ENCODE measurements at regions not wholly inside any gene's neighbourhood (a gene's known extent, or its start where the extent isn't known, plus 50 kb on each side); places are given as distances from the start of the nearest gene placed in this dataset.

DNA sequence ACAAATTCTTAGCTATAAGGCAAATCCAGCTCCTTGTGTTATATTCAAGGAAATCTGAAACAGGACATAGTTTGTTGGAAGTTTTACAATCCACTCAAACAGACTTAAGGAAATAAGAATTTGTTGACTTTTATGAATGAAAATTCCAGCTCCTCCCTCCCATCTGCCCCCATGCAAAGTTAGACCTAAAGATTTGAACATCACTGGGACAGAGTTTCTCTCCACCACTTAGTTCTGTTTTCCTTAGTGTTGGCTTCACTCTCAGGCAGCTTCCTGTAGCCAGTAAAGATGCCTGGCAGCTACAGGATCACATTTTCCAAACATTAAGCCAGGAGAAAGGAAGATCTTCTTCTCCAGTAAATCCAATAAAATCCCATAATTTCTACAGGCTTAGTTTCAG lies 265.0 kb downstream of the TAFA4 start:
- no peak for TF ChIP-seq POLR2AphosphoS5 (IDR thresholded peaks at IDR 0.05)
- TF ChIP-seq, protein P1, sequence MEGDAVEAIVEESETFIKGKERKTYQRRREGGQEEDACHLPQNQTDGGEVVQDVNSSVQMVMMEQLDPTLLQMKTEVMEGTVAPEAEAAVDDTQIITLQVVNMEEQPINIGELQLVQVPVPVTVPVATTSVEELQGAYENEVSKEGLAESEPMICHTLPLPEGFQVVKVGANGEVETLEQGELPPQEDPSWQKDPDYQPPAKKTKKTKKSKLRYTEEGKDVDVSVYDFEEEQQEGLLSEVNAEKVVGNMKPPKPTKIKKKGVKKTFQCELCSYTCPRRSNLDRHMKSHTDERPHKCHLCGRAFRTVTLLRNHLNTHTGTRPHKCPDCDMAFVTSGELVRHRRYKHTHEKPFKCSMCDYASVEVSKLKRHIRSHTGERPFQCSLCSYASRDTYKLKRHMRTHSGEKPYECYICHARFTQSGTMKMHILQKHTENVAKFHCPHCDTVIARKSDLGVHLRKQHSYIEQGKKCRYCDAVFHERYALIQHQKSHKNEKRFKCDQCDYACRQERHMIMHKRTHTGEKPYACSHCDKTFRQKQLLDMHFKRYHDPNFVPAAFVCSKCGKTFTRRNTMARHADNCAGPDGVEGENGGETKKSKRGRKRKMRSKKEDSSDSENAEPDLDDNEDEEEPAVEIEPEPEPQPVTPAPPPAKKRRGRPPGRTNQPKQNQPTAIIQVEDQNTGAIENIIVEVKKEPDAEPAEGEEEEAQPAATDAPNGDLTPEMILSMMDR (IDR thresholded peaks at IDR 0.05 in 8 of 11, conservative IDR thresholded peaks at IDR 0.05 in 3 of 11) = no peak
